ENCODE measurements at regions not wholly inside any gene's neighbourhood (a gene's known extent, or its start where the extent isn't known, plus 50 kb on each side); places are given as distances from the start of the nearest gene placed in this dataset.

DNA sequence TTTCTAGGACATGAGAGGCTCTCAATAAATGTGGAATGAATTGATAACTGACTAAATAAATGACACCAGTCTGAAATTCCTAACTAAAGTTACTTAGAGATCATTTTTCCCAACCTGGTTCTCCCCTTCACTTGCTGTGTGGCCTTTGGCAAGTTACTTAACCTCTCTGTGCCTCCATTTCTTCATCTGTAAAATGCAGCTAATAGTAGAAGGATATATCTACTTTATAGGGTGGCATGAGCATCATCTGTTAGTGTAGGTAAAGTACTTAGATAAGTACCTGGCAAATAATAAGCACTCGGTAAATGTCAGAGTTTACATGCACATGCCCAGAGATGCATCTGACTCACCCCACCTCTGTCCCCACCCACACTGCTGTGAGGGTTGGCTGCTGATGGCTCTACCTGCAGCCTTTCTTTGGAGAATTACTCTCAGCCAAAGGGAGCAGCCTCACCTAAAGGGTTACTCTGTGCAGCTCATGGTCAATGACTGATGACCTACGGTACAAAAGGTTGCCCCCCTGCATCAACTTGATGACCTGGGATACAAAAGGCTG is 139.3 kb downstream of the CHIC2 start:
- Mint-ChIP-seq H3K4me1 (no peaks in the 10 kb centered on the region), H3K4me3 (no peak overlapping the region), H3K27me3 (ENCODE audit: low read depth) (peaks cover 19% of the 10 kb centered on the region), H3K36me3 (ENCODE audit: low read depth) (no peaks in the 10 kb centered on the region), H3K27ac (no peak overlapping the region), H3K9me3 (no peaks in the 10 kb centered on the region)
- TF ChIP-seq, protein P1, sequence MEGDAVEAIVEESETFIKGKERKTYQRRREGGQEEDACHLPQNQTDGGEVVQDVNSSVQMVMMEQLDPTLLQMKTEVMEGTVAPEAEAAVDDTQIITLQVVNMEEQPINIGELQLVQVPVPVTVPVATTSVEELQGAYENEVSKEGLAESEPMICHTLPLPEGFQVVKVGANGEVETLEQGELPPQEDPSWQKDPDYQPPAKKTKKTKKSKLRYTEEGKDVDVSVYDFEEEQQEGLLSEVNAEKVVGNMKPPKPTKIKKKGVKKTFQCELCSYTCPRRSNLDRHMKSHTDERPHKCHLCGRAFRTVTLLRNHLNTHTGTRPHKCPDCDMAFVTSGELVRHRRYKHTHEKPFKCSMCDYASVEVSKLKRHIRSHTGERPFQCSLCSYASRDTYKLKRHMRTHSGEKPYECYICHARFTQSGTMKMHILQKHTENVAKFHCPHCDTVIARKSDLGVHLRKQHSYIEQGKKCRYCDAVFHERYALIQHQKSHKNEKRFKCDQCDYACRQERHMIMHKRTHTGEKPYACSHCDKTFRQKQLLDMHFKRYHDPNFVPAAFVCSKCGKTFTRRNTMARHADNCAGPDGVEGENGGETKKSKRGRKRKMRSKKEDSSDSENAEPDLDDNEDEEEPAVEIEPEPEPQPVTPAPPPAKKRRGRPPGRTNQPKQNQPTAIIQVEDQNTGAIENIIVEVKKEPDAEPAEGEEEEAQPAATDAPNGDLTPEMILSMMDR (IDR thresholded peaks at IDR 0.05; ENCODE audit: unreplicated experiment in 3 of 3), result no peak

GRCh38 chr4:53924333-53925049 is 139.9 kb downstream of the CHIC2 start:
- no peak overlapping the region for H3K4me3 Mint-ChIP-seq
- no peaks in the 10 kb centered on the region for H3K4me1 Mint-ChIP-seq
- H3K27me3 Mint-ChIP-seq (ENCODE audit: low read depth), result peaks cover 19% of the 10 kb centered on the region
- TF ChIP-seq, protein P1 (IDR thresholded peaks at IDR 0.05; ENCODE audit: unreplicated experiment in 3 of 3), result no peak
- no peak overlapping the region for H3K27ac Mint-ChIP-seq
- H3K36me3 Mint-ChIP-seq (ENCODE audit: low read depth), result no peaks in the 10 kb centered on the region
- H3K9me3 Mint-ChIP-seq, result no peaks in the 10 kb centered on the region

DNA sequence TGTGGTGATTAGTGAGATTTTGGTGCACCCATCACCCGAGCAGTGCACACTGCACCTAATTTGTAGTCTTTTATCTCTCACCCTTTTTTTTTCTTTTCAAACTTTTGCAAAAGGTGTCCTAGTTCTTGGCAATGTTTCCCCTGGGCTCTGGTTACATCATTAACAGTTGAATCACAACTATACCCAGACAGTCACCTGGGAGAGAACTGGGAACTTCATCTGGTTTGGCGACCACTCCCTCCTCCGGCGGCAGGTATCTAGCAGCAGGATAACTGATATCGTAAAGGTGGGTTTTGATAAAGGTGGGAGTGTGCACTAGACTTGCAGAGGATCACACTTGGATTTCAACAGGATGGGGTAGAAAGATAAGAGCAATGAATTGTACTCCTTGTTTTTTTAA is 140.5 kb downstream of the CHIC2 start:
- Mint-ChIP-seq H3K4me3 (no peak overlapping the region), H3K36me3 (ENCODE audit: low read depth) (no peaks in the 10 kb centered on the region), H3K27me3 (ENCODE audit: low read depth) (peaks cover 19% of the 10 kb centered on the region), H3K27ac (no peak overlapping the region), H3K9me3 (no peaks in the 10 kb centered on the region), H3K4me1 (no peaks in the 10 kb centered on the region)
- TF ChIP-seq, protein P1 (IDR thresholded peaks at IDR 0.05; ENCODE audit: unreplicated experiment in 3 of 3), result no peak

- no peak overlapping the region for H3K27ac Mint-ChIP-seq
- H3K4me3 Mint-ChIP-seq, result no peak overlapping the region
- H3K9me3 Mint-ChIP-seq, result no peaks in the 10 kb centered on the region
- H3K27me3 Mint-ChIP-seq (ENCODE audit: low read depth), result peaks cover 22% of the 10 kb centered on the region
- no peaks in the 10 kb centered on the region for H3K36me3 Mint-ChIP-seq (ENCODE audit: low read depth)
- TF ChIP-seq, protein P1 (IDR thresholded peaks at IDR 0.05; ENCODE audit: unreplicated experiment in 3 of 3), result no peak
- H3K4me1 Mint-ChIP-seq, result no peaks in the 10 kb centered on the region
Measured at GRCh38 chr4:53921856-53922255, 142.5 kb downstream of the CHIC2 start.

GRCh38 chr4:53920883-53921282 is 143.5 kb downstream of the CHIC2 start:
- Mint-ChIP-seq H3K27ac (no peak overlapping the region), H3K4me1 (no peaks in the 10 kb centered on the region), H3K9me3 (no peaks in the 10 kb centered on the region), H3K4me3 (no peak overlapping the region), H3K36me3 (ENCODE audit: low read depth) (no peaks in the 10 kb centered on the region), H3K27me3 (ENCODE audit: low read depth) (peaks cover 17% of the 10 kb centered on the region)
- TF ChIP-seq, protein P1 (IDR thresholded peaks at IDR 0.05; ENCODE audit: unreplicated experiment in 3 of 3), result no peak

- Mint-ChIP-seq H3K36me3 (ENCODE audit: low read depth) (no peaks in the 10 kb centered on the region), H3K27me3 (ENCODE audit: low read depth) (peaks cover 12% of the 10 kb centered on the region), H3K4me3 (no peak overlapping the region), H3K9me3 (no peaks in the 10 kb centered on the region), H3K27ac (no peak overlapping the region), H3K4me1 (no peaks in the 10 kb centered on the region)
- TF ChIP-seq, protein P1 (IDR thresholded peaks at IDR 0.05; ENCODE audit: unreplicated experiment in 3 of 3), result no peak
Measured at GRCh38 chr4:53920116-53920515, 144.3 kb downstream of the CHIC2 start.
